Lower leg skin (tissue), 3 donors: ENCODE measurements at regions not wholly inside any gene's neighbourhood (a gene's known extent, or its start where the extent isn't known, plus 50 kb on each side); places are given as distances from the start of the nearest gene placed in this dataset.

Source experiments
- CTCF ChIP-seq, 3 donors: fragments of 450-650 bp; IDR thresholded peaks; one replicate each; pipeline ENCODE4 v1.5.1; 2016; ENCODE audit warnings: antibody characterized with exemption in 3 of 3, mild to moderate bottlenecking in 3 of 3, moderate library complexity in 2 of 3
- POLR2A ChIP-seq, 2 donors: fragments of 450-650 bp; IDR thresholded peaks; one replicate each; pipeline ENCODE4 v1.6.1; 2016 to 2017; ENCODE audit warnings: antibody characterized with exemption in 2 of 2, mild to moderate bottlenecking in 1 of 2, moderate library complexity in 1 of 2

DNA sequence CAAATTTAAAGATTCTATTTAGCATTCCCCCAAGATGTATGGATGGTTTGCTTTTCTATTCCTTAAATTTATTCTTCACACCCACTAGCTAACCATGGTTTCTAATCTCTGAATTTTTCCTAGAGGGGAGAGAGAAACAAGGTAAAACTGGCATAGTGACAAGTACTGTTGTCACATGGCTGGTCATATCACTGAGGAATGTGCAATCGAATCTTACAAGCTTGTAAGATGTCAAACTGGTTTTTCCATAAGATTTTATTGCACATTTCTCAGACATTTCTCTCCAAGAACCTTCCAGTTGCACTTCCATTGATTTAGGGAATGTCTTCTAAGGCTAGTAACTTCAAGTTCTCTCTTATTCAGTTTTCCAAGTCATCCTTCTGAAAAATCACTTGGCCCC lies 89.8 kb downstream of the MBL2 start:
- TF ChIP-seq CTCF (IDR thresholded peaks at IDR 0.05) (no peak), POLR2A (IDR thresholded peaks at IDR 0.05) (no peak)
